ENCODE measurements at regions not wholly inside any gene's neighbourhood (a gene's known extent, or its start where the extent isn't known, plus 50 kb on each side); places are given as distances from the start of the nearest gene placed in this dataset.

- TF ChIP-seq CTCF (IDR thresholded peaks at IDR 0.05 in 4 of 5, conservative IDR thresholded peaks at IDR 0.05 in 1 of 5) (no peak), POLR2A (IDR thresholded peaks at IDR 0.05) (no peak)
These were observed 247.9 kb downstream of the ADAM29 start for GRCh38 chr4:175166020-175166419.

All from gastrocnemius medialis (tissue), 4 donors.